Stimulated activated CD8-positive, alpha-beta memory T cell treated with anti-CD3 and anti-CD28 coated beads, Interleukin-12 subunit alpha, Interleukin-12 subunit beta, amount 100 ng/mL, for 4 hours (primary cell): ENCODE measurements at regions not wholly inside any gene's neighbourhood (a gene's known extent, or its start where the extent isn't known, plus 50 kb on each side); places are given as distances from the start of the nearest gene placed in this dataset.

Experiments
- DNase-seq: peaks from one replicate; pipeline ENCODE4 v3.0.0-alpha.2; 2020; ENCODE audit warnings: low read depth

DNA sequence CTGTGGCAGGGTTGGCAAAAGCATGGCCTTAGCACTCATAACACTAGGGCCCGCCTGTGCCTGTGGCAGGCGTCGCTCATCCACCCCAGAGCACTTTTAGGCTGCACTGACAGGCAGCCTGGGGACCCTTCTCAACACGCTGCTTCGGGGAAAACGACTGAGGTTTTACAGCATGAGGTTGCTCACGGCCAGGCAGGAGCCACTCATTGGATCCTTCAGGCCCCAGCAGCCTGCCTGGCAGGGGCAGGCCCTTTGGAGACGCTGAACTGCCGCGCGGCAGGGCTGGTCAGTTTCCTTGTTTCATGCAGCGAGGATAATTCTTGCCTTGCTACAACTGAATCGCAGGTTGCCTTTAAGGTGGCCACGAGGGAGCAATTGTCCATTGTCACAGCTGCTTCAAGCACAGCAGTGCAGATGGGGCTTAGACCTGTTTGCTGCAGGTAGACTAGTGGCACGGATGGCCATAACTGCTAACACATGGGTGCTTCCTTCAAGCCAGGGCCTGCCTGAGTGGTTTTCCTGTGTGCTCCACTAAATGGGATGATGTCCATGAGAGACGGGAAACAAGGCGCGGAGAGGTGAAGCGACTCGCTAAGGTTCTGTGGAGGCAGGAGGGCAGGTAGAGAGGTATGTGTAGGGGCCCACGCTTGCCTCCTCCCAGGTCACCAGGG, 49.9 kb upstream of the HS6ST1 start:
- DNase-seq: no peak

DNA sequence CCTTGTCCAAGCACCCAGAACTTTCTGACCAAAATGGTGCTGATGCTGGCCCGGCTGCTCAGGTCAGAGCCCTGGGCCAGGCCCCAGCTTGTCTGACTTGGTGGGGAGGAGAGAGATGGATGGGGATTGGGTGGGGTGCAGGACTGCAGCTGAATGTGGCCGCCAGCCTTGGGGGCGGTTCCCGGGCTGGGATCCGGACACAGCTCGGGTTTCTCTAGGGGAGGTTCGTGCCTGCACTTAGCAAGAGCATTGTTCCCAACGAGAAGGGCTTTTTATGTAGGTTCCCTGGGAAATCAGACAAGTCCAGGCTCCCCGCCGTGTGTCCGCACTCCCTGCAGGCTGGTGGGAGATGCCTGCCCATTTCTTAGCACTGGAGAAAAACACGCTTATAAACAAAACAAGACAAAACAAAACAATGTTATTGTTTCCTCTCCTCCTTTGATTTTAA, 50.5 kb upstream of the HS6ST1 start:
- no peak for DNase-seq

DNA sequence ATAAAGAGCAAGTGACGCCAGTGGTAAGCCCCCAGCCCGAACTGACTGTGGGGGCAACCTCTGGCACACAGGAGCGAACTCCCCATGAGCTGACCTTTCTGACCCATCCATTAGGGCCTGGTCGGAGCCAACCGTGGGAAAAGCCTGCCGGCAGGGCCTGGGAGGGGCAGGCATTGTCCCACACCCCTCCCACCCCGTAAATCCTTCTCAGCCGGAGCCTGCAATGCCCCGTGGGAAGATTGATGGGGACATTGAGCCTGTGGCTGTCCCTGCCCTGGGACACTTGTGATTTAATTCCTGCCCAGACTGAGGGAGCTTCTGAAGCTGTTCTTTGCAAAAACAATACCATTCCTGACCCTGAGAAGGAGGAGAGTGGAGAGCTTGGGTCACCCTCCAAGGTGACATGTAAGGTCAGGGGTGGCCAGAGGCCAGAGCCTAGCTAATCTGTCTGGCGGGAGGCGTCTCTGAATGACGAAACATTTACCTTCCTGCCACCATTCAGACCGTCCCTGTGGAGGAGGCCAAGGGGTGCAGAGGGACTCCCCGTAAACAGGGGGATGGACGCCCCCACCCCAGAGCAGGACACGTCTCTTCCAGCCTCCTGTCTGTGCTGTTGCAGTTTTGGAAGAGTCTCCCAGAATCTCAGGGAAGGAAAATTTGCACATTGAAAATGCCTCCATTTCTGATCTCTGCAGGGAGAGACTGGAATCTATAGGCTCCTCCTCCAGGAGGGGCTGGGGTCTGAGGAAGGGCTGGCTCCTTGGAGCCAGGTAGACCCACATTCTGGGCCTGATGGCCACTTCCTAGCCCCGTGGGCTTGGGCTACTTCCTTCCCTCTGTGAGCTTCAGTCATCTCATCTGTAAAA, 51.2 kb upstream of the HS6ST1 start:
- DNase-seq: no peak

DNA sequence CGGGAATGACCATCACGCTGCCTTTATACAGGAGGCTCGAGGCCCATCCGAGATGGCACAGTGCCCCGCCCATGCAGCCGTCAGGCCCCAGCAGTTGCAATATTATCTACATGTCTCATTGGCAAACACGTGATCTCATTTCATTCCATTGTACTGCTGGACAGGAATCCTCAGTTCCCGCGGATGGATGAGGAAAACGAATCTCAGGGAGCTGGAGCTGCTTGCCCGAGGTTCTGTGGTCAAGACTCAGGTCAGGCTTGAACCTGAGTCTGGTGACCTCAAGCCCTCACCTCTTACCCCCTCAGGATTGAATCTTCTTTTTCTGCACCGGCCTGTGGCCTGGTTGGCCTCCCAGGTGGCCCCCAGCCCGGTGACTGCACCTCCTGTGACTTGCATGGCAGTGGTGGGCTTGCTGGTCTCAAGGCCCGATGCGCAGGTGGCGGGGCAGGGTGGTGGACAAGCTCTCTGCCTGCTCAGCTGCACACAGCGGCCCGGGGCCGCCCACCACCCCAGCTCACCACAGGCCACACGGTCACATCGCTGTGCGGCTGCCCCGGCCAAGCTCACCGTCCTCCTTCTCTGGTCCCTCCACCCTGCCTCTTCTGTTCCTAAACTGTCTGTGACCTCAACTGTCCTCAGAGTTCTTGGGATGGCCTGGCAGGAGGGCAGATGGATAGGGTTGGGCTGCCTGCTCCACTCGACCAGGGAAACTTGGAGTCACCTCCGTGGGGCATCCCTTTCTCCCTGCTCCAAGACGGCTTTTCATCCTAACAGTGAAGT, 52.0 kb upstream of the HS6ST1 start:
- DNase-seq: no peak

DNA sequence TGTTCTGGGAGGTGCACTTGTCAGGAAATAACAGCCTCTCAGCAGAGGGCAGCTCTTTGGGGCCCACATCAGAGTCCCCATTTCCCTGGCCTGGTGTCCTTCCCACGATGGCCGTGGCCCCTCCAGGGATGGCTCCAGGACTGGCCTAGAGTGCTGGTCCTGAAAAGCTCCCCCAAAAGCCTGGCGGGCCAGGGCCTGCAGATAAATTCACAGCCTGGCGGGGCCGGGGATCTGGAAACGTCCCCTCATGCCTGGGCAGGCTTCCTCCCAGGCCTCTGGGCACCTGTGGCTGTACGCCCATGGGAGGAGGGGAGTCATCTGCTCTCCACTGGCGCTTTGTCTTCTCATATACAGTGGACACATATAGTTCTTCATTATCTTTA, 52.6 kb upstream of the HS6ST1 start:
- no peak for DNase-seq

DNA sequence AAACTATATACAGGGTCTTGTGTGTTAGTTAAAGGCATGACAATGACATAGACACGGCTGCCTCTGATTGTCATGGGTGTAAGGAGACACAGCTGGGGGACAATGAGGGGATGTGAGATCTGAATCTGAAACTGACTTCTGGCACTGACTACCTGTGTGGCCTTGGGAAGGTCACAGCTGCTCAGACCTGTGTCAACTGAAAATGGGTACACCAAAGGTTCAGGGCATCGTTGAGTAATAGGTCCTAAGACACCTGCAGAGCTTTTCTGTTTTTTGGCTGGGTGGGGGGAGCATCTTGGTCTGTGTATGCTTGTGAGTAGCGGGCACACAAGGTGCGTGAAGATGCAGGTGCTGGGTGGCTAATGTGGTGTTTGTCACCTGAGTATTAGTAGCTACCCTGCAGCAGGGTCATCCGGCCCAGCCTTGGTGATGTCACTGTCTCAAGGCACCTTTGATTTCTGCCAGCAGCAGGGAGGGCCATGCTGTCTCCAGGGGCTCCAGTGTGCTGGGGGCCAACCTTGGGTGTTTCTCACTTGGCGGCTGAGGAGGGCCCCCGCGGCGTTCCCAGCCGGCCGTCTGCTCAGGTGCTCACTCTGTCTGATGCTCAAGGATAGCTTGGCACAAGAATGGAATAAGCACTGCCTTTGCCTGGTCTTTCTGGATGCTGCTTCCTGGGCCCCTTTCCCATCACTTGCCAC, 53.1 kb upstream of the HS6ST1 start:
- no peak for DNase-seq

DNA sequence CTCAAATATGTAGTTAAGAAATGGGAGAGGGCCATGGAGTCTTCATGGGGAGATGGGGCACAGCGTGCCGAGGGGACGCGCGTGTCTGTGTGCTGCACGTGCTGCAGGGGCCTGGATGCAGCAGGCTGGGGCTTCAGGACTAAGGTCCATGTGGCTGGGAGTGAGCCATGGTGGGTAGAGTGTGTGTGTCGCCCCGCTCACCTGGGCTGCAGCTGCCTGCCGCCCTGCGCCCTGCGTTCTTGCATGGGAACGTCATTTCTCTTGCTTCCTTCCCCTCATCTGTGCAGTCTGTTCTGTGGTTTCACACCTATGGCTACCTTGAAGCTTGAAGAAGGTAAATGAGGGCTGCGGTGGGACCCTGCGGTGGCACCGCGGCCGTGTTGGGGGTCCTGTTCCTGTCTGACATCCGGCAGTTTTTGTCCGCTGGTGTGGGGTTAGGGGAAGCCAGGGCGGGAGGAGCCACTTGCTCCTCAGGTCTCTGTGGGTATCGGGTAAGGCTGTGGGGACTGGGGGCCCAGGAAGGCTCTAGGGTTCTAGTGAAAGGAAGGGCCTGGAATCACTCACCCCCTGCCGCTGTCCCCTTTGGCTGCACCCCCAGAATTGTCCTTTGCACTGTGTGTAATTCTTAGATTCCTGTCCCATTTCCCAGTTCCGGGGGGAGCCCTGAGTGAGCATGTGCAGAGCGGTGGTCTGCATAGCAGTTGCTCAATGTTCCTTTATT, 54.1 kb upstream of the HS6ST1 start:
- no peak for DNase-seq

DNA sequence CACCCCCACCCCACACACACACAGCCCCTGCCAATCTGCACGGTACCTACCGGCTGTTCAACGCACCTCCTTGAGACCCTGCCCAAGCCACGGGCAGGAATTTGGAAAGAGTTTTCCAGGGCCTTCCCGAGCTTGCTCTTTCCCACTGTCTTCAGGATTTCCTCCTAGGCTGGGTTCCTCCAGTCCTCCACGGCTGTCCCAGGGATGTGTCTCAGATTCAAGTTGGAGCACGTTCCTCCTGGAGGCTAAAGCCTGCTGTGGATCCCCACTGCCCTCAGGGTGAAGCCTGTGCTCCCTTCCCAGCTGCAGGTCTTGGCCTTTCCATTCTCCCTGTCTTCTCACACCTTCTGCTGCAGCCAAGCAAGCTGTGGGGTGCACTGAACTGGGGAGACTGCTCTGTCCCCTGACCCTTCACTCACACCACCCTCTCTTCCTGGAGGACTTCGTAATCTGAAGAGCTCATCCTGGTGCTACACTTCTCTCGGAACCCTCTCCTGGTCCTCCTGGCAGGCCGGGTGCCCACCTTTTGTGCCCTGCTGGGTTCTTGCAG, 54.9 kb upstream of the HS6ST1 start:
- no peak for DNase-seq

DNA sequence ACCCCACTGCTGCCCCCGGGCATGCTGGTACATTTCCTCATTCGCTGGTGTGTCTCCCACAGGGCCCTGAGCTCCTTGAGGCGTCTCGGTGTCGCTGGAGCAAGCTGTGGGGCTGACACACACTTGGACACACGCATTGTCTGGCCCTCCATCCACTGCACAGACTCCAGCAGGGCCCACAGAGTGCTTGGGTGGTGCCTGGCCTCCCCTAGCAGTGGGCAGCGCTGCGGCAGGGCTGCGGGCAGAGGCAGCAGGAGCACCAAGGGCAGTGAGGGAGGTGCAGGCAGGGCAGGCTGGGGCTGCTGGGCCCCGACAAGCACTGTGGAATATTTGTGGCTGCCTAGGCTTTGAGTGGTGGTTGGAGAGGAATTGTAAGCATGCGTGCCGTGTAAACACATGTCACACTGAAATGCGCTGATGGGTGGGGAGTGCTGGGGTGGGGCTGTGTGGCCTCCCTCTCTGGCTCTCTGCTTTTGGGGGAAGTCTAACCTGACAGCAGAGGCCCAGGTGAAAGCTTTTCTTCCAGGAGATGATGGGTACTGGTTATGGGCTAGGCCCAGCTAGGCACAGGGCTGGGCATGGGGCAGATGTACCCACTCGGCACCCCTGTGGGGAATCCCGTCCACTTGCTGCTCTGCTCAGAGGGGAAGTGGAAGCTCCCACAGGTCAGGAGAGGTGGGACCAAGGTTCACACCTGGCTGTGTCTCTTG, 55.5 kb upstream of the HS6ST1 start:
- DNase-seq: no peak

DNA sequence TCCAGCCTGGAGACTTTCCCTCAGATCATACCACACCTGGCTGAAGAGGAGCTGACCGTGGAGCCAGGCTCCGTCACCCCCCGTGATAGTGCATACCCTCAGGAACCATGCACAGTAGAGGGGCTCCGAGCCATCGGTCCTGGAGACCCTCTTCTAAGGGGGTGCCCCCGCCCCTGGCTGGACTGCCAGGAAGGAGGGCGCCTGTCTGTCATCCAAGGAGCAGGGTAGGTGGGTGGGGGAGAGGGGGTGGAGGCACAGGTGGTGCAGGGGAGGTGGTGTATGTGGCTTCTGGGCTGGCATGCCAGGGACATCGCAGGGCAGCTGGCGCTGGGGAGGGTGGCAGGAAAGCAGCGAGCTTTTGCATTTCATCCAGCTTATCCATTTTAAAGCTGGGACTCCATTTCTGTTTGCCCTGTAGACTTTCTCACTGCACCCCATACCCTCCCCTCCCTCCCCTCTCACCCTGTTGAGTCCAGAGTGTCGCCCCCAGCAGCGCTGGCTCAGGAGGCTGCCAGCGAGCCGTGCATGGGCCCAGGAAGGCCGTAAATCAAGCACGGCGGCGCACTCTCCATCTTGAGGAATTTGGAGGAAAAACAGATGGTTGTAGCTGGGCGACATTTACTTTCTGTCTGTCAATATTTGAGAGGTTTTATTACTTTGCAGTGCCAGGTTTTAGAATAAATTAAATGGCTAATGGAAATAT, 56.2 kb upstream of the HS6ST1 start:
- no peak for DNase-seq

DNA sequence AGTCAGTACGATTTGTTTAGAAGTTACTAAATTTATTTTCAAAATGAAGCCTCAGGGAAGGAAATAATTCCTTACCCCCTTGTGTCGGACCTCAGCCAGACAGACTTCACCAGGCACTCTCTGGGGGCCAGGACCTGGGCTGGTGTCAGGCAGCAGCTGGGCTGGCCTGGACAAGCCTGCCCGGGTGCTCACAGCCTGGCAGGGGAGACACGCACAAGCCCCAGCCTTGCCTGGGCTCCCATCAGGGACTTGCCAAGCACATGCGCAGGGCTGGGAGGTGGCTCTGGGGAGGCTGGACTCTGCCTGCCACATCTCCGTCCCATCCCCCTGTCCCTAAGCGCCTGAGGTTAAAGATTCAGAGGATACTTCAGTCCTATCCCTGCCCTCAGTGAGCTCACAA, 56.8 kb upstream of the HS6ST1 start:
- DNase-seq: no peak

DNA sequence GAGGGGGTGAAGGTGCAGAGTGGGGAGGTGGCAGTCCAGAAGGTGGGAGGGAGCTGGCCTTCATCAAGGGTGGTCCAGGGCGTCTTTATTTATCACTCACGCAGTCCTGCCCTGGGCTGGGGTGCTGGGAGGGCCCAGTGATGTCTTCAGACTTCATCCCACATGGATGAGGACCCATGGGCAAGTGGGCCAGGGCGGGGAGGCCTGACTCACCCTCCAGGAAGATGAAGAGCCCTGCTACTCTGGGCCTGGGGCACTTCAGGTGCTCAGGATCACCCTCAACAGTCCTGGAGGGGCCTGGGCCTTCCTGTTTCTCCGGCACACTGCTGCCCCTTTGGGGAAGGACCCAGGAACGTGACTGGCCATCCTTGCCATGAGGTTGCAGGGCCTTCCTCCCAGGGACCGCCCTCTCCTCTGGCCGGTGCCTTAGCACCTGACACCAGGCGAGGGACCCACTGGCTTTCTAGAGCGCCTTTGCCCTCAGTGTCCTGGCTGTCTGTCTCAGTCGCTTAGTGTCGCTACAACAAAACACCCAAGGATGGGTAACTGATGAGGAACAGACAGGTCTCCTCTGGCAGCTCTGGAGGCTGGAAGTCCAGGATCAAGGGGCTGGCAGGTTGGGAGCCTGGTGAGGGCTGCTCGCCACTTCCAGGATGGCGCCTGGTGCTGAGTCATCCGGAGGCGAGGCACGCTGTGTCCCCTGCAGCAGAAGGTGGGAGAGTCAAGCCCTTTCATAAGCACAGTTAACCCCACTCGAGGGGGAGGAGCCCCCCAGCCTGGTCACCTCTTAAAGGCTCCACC, 57.8 kb upstream of the HS6ST1 start:
- DNase-seq: no peak

DNA sequence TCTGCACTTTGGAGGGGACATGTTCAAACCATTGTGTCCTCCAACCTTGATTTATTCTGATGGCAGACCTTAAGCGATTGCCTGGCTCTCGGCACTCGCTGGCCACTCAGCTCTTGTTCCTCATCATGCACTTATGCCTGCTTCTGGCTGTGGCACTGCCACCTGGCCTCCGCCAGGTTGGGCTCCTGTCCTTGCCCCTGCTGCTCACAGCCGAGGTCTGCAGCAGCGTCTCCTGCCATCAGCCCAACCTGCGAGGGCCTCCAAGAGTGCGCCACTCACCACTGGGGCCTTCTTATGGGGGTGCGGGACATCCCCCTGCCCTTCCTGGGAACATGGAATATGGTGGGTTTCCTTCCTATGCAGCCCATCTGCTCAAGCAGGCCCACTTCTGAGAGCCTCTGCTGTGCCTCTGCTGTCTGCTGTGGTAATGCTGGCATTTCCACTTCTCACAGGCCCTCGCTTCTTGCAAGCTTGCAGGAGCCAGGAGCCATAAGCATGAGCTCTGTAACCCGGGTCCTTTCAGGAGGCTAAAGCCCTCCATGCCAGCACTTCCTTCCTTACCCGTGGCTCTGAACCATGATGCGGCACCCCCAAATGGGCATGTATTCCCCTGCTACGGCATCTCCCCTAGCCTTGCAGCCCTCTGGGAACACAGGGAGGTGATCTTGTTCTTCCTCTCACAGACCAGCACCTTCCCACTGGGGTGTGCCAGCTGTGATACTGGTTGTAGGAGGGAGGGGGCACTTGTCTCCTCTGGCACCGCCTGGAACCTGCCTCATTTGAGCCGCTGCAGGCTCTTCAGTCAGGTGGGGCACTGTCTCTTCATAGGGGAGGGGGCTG, 58.6 kb upstream of the HS6ST1 start:
- DNase-seq: no peak

DNA sequence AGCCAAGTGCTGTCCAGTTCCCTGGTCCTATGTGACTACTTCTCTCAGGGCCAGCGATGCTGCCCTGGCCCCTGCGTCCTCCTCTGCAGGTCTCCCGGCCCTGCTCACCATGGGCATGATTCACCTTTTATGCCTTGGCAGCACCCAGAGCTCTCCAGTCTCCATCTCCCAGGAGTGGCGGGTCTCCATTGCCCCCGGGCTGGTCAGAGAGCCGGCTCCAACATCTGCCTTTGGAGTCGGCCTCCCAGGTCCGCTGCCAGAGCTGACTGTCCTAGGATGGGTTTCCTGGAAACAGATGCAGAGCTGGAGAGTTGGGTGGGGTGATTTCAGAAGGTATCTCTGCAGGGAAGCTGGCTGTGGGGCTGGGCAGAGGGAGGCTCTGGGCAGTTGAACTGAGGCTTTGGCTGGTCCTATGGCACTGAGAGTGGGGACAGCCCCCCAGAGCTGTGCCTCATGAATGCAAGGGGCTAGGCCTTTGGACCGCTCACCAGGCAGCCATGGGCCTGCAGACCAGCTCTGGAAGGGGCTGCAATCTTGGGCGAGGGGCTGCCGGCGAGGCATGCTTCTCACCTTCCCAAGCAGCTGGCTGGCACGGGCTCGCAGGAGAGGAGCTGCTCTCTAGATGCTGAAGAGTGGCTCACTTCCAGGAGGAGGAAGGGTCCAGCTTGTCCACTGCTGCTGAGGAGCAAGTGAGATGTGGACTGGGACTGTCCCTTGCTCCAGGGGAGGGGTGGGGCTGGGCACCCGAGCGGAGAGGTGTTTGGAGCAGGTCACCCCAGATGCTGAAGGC, 59.8 kb upstream of the HS6ST1 start:
- no peak for DNase-seq

DNA sequence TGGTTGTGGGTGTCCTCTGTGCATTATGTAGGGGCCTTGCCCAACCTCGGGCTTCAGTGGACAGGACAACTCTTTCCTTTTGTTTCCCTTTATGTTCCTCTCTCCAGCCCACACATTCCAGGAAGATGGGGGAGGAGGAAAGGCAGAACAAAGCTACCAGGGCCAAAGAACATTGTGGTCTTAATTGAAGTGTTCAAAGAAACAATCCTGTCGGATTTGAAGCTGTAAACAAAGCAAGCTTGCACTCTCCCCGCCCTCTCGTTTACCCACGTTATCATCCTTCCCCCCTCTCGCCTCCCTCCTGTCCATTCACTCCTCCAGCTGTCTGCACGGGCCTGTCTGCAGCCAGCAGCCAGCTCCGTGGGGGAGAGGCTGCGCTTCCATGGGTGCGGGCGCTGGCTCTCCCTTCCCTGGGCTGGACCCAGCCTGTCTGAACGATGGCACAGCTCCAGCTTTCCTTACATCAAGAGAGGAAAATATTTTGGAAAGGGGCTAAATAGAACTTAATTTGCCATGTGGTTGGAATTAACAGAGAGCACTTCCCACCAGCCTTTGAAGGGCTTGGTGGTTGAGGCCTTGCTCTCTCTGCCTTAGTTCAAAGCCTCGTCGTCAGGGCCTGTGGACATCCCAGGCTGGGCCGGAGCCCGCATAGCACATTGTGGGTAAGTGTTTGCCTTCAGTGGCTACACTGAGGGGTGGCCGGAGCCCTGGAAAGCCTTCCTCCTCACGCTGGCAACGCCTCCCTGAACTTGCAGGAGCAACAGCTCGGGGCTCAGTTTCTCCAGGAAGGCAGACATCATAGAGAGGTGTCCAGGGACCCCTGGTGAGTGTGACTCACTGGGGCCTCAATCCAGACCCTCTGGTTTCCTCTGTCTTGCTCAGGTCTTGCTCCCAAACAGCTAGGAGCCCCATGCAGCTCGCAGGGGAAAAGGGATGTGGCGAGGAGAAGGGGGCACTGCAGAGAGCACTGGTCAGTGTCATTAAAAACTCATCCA, 60.6 kb upstream of the HS6ST1 start:
- DNase-seq: no peak
